DND-41 (cell line): ENCODE measurements at regions not wholly inside any gene's neighbourhood (a gene's known extent, or its start where the extent isn't known, plus 50 kb on each side); places are given as distances from the start of the nearest gene placed in this dataset.
A peak's percentile ranks its signal among the peaks of the same experiment; 100 is the strongest.
"Not testable (repeated sequence)": the region's sequence is repeated elsewhere in the genome, so short reads cannot be mapped to it uniquely, and the experiment has no call there.

ENCODE experiments used
- ATAC-seq: fragments of 200-7000 bp; cut with Tn5 transposase; 3 replicates; pipeline ENCODE4 v1.9.1; 2021; ENCODE audit warnings: low read depth; ENCODE audit not compliant: insufficient read depth
- DNase-seq: peaks from one replicate; pipeline ENCODE4 v3.0.0-alpha.2; 2020
- H2AFZ ChIP-seq: 2 replicates; pipeline ENCODE4 v1.6.0; 2012; ENCODE audit warnings: low read depth, low read length
- H3K27ac ChIP-seq: 2 replicates; pipeline ENCODE4 v1.5.1; 2012; ENCODE audit warnings: low read length, inconsistent platforms
- H3K27me3 ChIP-seq: fragments of 200-600 bp; sonication (generic); 2 replicates; pipeline ENCODE4 v1.6.0; 2012; ENCODE audit warnings: low read length, mild to moderate bottlenecking, inconsistent platforms; ENCODE audit not compliant: insufficient read depth, poor library complexity
- H3K36me3 ChIP-seq: 2 replicates; pipeline ENCODE4 v1.5.1; 2012; ENCODE audit warnings: low read length, inconsistent platforms; ENCODE audit not compliant: insufficient read depth
- H3K4me1 ChIP-seq: 2 replicates; pipeline ENCODE4 v1.5.1; 2012; ENCODE audit warnings: mild to moderate bottlenecking, low read length; ENCODE audit not compliant: insufficient read depth
- H3K4me2 ChIP-seq: 2 replicates; pipeline ENCODE4 v1.6.0; 2012; ENCODE audit warnings: mild to moderate bottlenecking, moderate library complexity, low read length, inconsistent platforms; ENCODE audit not compliant: insufficient read depth
- H3K4me3 ChIP-seq, 2 experiments: fragments of 200-600 bp in 1 of 2; shearing (Covaris generic) in 1 of 2; 2 replicates each; pipeline ENCODE4 v1.5.1; 2012 to 2016; ENCODE audit warnings: inconsistent platforms in 2 of 2, low read length in 2 of 2, mild to moderate bottlenecking in 2 of 2, low read depth in 1 of 2, moderate library complexity in 1 of 2
- H3K79me2 ChIP-seq: 2 replicates; pipeline ENCODE4 v1.6.0; 2012; ENCODE audit warnings: low read length, inconsistent platforms; ENCODE audit not compliant: insufficient read depth
- H3K9ac ChIP-seq: 2 replicates; pipeline ENCODE4 v1.6.0; 2012; ENCODE audit warnings: low read depth, mild to moderate bottlenecking, inconsistent platforms, low read length, moderate library complexity
- H3K9me3 ChIP-seq: 2 replicates; pipeline ENCODE4 v1.5.1; 2012; ENCODE audit warnings: low read length, moderate library complexity, mild to moderate bottlenecking, inconsistent platforms; ENCODE audit not compliant: insufficient read depth, severe bottlenecking
- H4K20me1 ChIP-seq: 2 replicates; pipeline ENCODE4 v1.6.0; 2012; ENCODE audit warnings: low read length; ENCODE audit not compliant: insufficient read depth

- not testable (repeated sequence) for ATAC-seq, H4K20me1 ChIP-seq, H3K4me1 ChIP-seq, H3K4me3 ChIP-seq, H3K36me3 ChIP-seq, H3K27me3 ChIP-seq, H3K79me2 ChIP-seq, H2AFZ ChIP-seq, DNase-seq, H3K4me2 ChIP-seq, H3K27ac ChIP-seq, H3K9me3 ChIP-seq, H3K9ac ChIP-seq
Measured at GRCh38 chr15:22358932-22359331, 99.8 kb upstream of the GOLGA6L22 start.

GRCh38 chr15:22359587-22359986 is 99.1 kb upstream of the GOLGA6L22 start:
- ATAC-seq: peak; percentile 74
- H3K4me1 ChIP-seq, H3K36me3 ChIP-seq, H3K27me3 ChIP-seq, H4K20me1 ChIP-seq, H3K9me3 ChIP-seq, H2AFZ ChIP-seq, H3K9ac ChIP-seq, H3K27ac ChIP-seq, H3K4me3 ChIP-seq, H3K79me2 ChIP-seq, H3K4me2 ChIP-seq: not testable (repeated sequence)
- peak; percentile 35 for DNase-seq

GRCh38 chr15:22360696-22361095 is 98.0 kb upstream of the GOLGA6L22 start:
- not testable (repeated sequence) for H3K9me3 ChIP-seq, H3K4me2 ChIP-seq, H3K27ac ChIP-seq, H3K9ac ChIP-seq, H2AFZ ChIP-seq, H4K20me1 ChIP-seq, H3K36me3 ChIP-seq, H3K79me2 ChIP-seq, H3K27me3 ChIP-seq, H3K4me3 ChIP-seq, H3K4me1 ChIP-seq
- DNase-seq (peak; percentile 39), ATAC-seq (peak; percentile 89)

DNA sequence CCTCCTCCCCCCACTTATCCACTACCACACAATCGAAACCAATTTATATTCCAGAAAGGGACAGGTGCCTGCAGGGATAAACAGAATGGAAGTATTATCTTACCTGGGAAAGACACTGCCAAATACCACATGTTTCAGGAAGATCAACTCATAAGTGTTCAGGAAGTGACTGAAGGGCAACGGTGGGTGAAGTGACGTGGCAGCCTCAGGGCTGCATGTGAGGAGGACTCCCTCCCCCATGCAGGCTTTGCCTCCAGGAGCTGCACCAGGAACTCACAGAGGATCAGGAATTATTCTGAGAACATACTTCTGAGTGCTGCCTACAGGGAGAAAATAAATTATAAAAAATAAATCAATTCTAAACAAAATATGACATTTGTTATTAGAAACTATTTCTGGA is 96.2 kb upstream of the GOLGA6L22 start:
- H3K36me3 ChIP-seq, H3K4me1 ChIP-seq, H3K27ac ChIP-seq, H2AFZ ChIP-seq, H3K4me3 ChIP-seq, H3K4me2 ChIP-seq, H3K9ac ChIP-seq, H3K27me3 ChIP-seq, DNase-seq, H3K79me2 ChIP-seq, H4K20me1 ChIP-seq, H3K9me3 ChIP-seq: not testable (repeated sequence)
- ATAC-seq: peak; percentile 39; the same call in 1 of the 3 replicates

DNA sequence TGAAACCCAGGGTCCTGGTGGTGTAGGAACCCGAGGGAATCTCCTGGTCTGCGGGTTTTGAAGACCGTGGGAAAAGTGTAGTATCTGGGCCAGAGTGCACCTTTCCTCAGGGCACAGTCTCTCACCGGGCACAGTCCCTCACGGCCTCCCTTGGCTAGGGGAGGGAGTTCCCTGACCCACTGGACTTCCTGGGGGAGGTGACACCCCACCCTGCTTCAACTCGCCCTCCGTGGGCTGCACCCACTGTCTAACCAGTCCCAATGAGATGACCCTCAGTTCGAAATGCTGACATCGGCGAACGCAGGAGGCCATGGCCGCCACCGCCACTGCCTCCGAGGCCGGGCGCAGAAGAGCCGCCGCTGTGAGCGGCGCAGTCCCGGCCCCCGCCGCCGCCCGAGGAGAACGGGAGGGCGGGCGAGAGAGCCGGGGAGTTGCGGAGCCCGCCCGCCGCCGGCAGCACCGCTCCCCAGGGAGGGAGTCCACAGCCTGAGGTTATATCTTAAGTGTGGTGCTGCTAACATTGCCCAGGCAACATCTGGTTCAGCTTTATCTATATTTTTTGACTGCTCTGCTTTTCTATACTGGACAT is 87.4 kb upstream of the GOLGA6L22 start:
- not testable (repeated sequence) for H3K4me3 ChIP-seq, ATAC-seq

GRCh38 chr15:22374531-22374930 is 84.2 kb upstream of the GOLGA6L22 start:
- not testable (repeated sequence) for H3K4me2 ChIP-seq, H2AFZ ChIP-seq, DNase-seq, H3K27me3 ChIP-seq, H3K9ac ChIP-seq, ATAC-seq, H3K4me1 ChIP-seq, H3K9me3 ChIP-seq, H3K27ac ChIP-seq, H3K4me3 ChIP-seq, H3K79me2 ChIP-seq, H4K20me1 ChIP-seq, H3K36me3 ChIP-seq

More for the DNA sequence above, 87.4 kb upstream of the GOLGA6L22 start:
- H3K79me2 ChIP-seq, H4K20me1 ChIP-seq, H3K27ac ChIP-seq, H3K4me1 ChIP-seq, H3K4me2 ChIP-seq, H3K9me3 ChIP-seq, DNase-seq, H3K36me3 ChIP-seq, H3K27me3 ChIP-seq, H2AFZ ChIP-seq, H3K9ac ChIP-seq: not testable (repeated sequence)

GRCh38 chr15:22375829-22376228 is 82.9 kb upstream of the GOLGA6L22 start:
- not testable (repeated sequence) for H3K79me2 ChIP-seq, H4K20me1 ChIP-seq, H3K9me3 ChIP-seq, H3K4me3 ChIP-seq, H3K4me2 ChIP-seq, H2AFZ ChIP-seq, DNase-seq, H3K27ac ChIP-seq, H3K27me3 ChIP-seq, H3K9ac ChIP-seq, H3K36me3 ChIP-seq, H3K4me1 ChIP-seq
- ATAC-seq: peak; percentile 52; the same call in 1 of the 3 replicates

GRCh38 chr15:22377859-22378258 is 80.8 kb upstream of the GOLGA6L22 start:
- not testable (repeated sequence) for H3K4me2 ChIP-seq, H3K9ac ChIP-seq, H2AFZ ChIP-seq, H4K20me1 ChIP-seq, H3K27ac ChIP-seq, H3K36me3 ChIP-seq, DNase-seq, H3K27me3 ChIP-seq, H3K9me3 ChIP-seq, H3K4me3 ChIP-seq, H3K79me2 ChIP-seq, H3K4me1 ChIP-seq
- ATAC-seq: peak; percentile 83
